Erythroblast (primary cell): ENCODE measurements at regions not wholly inside any gene's neighbourhood (a gene's known extent, or its start where the extent isn't known, plus 50 kb on each side); places are given as distances from the start of the nearest gene placed in this dataset.
"Not testable (repeated sequence)": the region's sequence is repeated elsewhere in the genome, so short reads cannot be mapped to it uniquely, and the experiment has no call there.

Experiments
- GATA1 ChIP-seq: IDR thresholded peaks from 2 replicates; pipeline ENCODE4 v1.6.1; 2011; ENCODE audit warnings: low read depth, mild to moderate bottlenecking, control low read depth, low read length, moderate library complexity
- POLR2A ChIP-seq: IDR thresholded peaks from 2 replicates; pipeline ENCODE4 v1.6.1; 2011; ENCODE audit warnings: mild to moderate bottlenecking, low read length

DNA sequence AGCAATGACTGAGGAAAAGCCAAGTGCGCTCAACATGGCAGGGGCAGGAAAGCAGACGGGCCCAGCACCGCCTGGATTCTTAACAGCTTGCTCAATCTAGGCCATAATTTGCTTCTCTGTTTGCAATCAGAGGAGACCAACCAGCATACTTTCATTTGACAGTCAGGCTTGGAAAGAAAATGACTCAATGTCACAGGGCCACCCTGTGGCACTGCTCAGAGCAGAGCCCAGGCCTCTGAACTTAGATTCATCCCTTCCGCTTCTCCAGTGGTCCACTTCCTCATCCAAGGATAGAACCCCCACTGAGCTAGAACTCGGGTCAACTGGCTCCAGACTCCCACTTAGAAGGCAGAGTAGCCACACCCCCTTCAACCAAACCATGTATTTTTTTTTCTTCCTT lies 65.6 kb downstream of the CLEC18A start:
- TF ChIP-seq POLR2A, GATA1: not testable (repeated sequence)
